GM19238 (cell line): ENCODE measurements at regions not wholly inside any gene's neighbourhood (a gene's known extent, or its start where the extent isn't known, plus 50 kb on each side); places are given as distances from the start of the nearest gene placed in this dataset.

Experiments
- DNase-seq: peaks from one replicate; pipeline ENCODE4 v3.0.0; 2011; ENCODE audit warnings: low spot score; ENCODE audit not compliant: insufficient read length

GRCh38 chr2:729376-729861, 52.2 kb upstream of the TMEM18 start:
- DNase-seq, result no peak

GRCh38 chr2:728165-728564, 51.0 kb upstream of the TMEM18 start:
- DNase-seq, result no peak

- DNase-seq, result no peak
These were observed 49.9 kb upstream of the TMEM18 start for GRCh38 chr2:727071-727470.
